ENCODE measurements at regions not wholly inside any gene's neighbourhood (a gene's known extent, or its start where the extent isn't known, plus 50 kb on each side); places are given as distances from the start of the nearest gene placed in this dataset.
A peak's percentile ranks its signal among the peaks of the same experiment; 100 is the strongest.

- H3K27me3 ChIP-seq (replicated peaks; ENCODE audit: control insufficient read depth, insufficient read depth, low read length): no peaks in the 10 kb centered on the region; the same call in 1 of the 2 replicates
- TF ChIP-seq CTCF (IDR thresholded peaks at IDR 0.05; ENCODE audit: insufficient read depth in 1 of 2, low read depth in 1 of 2, low read length in 1 of 2, severe bottlenecking in 1 of 2, unreplicated experiment in 1 of 2): peak in 1 of 2 experiments; percentile 45
- H3K9me3 Mint-ChIP-seq (ENCODE audit: unreplicated experiment): no peaks in the 10 kb centered on the region
- H3K4me3 Mint-ChIP-seq (ENCODE audit: unreplicated experiment): no peak overlapping the region
- H3K4me1 ChIP-seq: no peaks in the 10 kb centered on the region
- no peaks in the 10 kb centered on the region for H3K36me3 ChIP-seq (ENCODE audit: control insufficient read depth, insufficient read depth, low read length)
- no peaks in the 10 kb centered on the region for H3K4me1 Mint-ChIP-seq (ENCODE audit: low read depth, unreplicated experiment)
- peak in 1 of 2 experiments; percentile 20 for DNase-seq
- peaks cover 3% of the 10 kb centered on the region for H3K27me3 Mint-ChIP-seq (ENCODE audit: insufficient read depth, unreplicated experiment)
- H3K36me3 Mint-ChIP-seq (ENCODE audit: insufficient read depth, unreplicated experiment): no peaks in the 10 kb centered on the region
- POLR2A ChIA-PET: no interaction called here
- no TSS peak for BruUV-seq (replicated peaks)
- H3K9me3 ChIP-seq: no peaks in the 10 kb centered on the region
- CTCF ChIA-PET: interaction anchor here (0.7 to 1.7 kb wide), 6 partner anchors 69 to 173 kb away, joined by 3 to 5 read pairs (median 4); no protein-coding TSS in a partner anchor
- no peak overlapping the region for H3K4me3 ChIP-seq (ENCODE audit: low read depth, low read length)
- intact Hi-C loops (cut with micrococcal nuclease; ENCODE audit: unreplicated experiment): loop anchor here (5.0 kb wide), 1 partner anchor 328 kb away; no protein-coding TSS in a partner anchor
- H3K27ac Mint-ChIP-seq (ENCODE audit: unreplicated experiment): no peak overlapping the region
Observed at GRCh38 chr22:22954656-22955055, 67.0 kb downstream of the IGLL5 start.

GRCh38 chr22:22955276-22955798, 67.7 kb downstream of the IGLL5 start:
- Histone ChIP-seq H3K4me3 (ENCODE audit: low read depth, low read length) (no peak overlapping the region), H3K36me3 (ENCODE audit: control insufficient read depth, insufficient read depth, low read length) (no peaks in the 10 kb centered on the region), H3K4me1 (no peaks in the 10 kb centered on the region), H3K9me3 (no peaks in the 10 kb centered on the region), H3K27me3 (replicated peaks; ENCODE audit: control insufficient read depth, insufficient read depth, low read length) (no peaks in the 10 kb centered on the region; the same call in 1 of the 2 replicates)
- no peak for TF ChIP-seq CTCF (IDR thresholded peaks at IDR 0.05; ENCODE audit: insufficient read depth in 1 of 2, low read depth in 1 of 2, low read length in 1 of 2, severe bottlenecking in 1 of 2, unreplicated experiment in 1 of 2)
- H3K27ac Mint-ChIP-seq (ENCODE audit: unreplicated experiment): no peak overlapping the region
- no peaks in the 10 kb centered on the region for H3K9me3 Mint-ChIP-seq (ENCODE audit: unreplicated experiment)
- POLR2A ChIA-PET: no interaction called here
- intact Hi-C loops (cut with micrococcal nuclease; ENCODE audit: unreplicated experiment): loop anchor here (5.0 kb wide), 1 partner anchor 327 kb away; no protein-coding TSS in a partner anchor
- CTCF ChIA-PET: interaction anchor here (1.1 to 1.7 kb wide), 6 partner anchors 71 to 185 kb away, joined by 3 to 5 read pairs (median 4); no protein-coding TSS in a partner anchor
- H3K36me3 Mint-ChIP-seq (ENCODE audit: insufficient read depth, unreplicated experiment): no peaks in the 10 kb centered on the region
- no peak for DNase-seq
- H3K27me3 Mint-ChIP-seq (ENCODE audit: insufficient read depth, unreplicated experiment): peaks cover 3% of the 10 kb centered on the region
- H3K4me3 Mint-ChIP-seq (ENCODE audit: unreplicated experiment): no peak overlapping the region
- H3K4me1 Mint-ChIP-seq (ENCODE audit: low read depth, unreplicated experiment): no peaks in the 10 kb centered on the region
- BruUV-seq (replicated peaks): no TSS peak

- H3K27me3 Mint-ChIP-seq (ENCODE audit: insufficient read depth, unreplicated experiment): peaks cover 3% of the 10 kb centered on the region
- no peaks in the 10 kb centered on the region for H3K36me3 Mint-ChIP-seq (ENCODE audit: insufficient read depth, unreplicated experiment)
- CTCF ChIA-PET: interaction anchor here (1.1 to 1.7 kb wide), 7 partner anchors 72 to 186 kb away, joined by 3 to 7 read pairs (median 4); no protein-coding TSS in a partner anchor
Observed at GRCh38 chr22:22955866-22956535, 68.4 kb downstream of the IGLL5 start.

More at GRCh38 chr22:22955866-22956535, 68.4 kb downstream of the IGLL5 start:
- DNase-seq: peak; percentile 65 to 68
- Histone ChIP-seq H3K36me3 (ENCODE audit: control insufficient read depth, insufficient read depth, low read length) (no peaks in the 10 kb centered on the region), H3K4me3 (ENCODE audit: low read depth, low read length) (no peak overlapping the region), H3K27me3 (replicated peaks; ENCODE audit: control insufficient read depth, insufficient read depth, low read length) (no peaks in the 10 kb centered on the region; the same call in 1 of the 2 replicates), H3K9me3 (peaks cover under 1% of the 10 kb centered on the region; the same call in 1 of the 2 replicates), H3K4me1 (no peaks in the 10 kb centered on the region)
- POLR2A ChIA-PET: no interaction called here
- Mint-ChIP-seq H3K27ac (ENCODE audit: unreplicated experiment) (no peak overlapping the region), H3K4me3 (ENCODE audit: unreplicated experiment) (no peak overlapping the region), H3K4me1 (ENCODE audit: low read depth, unreplicated experiment) (no peaks in the 10 kb centered on the region), H3K9me3 (ENCODE audit: unreplicated experiment) (peaks cover 7% of the 10 kb centered on the region)
- peak; percentile 71 to 88 for TF ChIP-seq CTCF (IDR thresholded peaks at IDR 0.05; ENCODE audit: insufficient read depth in 1 of 2, low read depth in 1 of 2, low read length in 1 of 2, severe bottlenecking in 1 of 2, unreplicated experiment in 1 of 2)
- BruUV-seq (replicated peaks): no TSS peak
- intact Hi-C loops (cut with micrococcal nuclease; ENCODE audit: unreplicated experiment): loop anchor here (1.0 to 5.0 kb wide), 2 partner anchors 108 to 326 kb away; no protein-coding TSS in a partner anchor
